K562 (cell line): ENCODE measurements at regions not wholly inside any gene's neighbourhood (a gene's known extent, or its start where the extent isn't known, plus 50 kb on each side); places are given as distances from the start of the nearest gene placed in this dataset.

Experiments used
- JUND ChIP-seq, 2 experiments: IDR thresholded peaks; 2 replicates in 1 of 2; 3 replicates in 1 of 2; pipeline ENCODE4 v1.6.1; 2011; ENCODE audit warnings: borderline replicate concordance in 2 of 2, low read depth in 2 of 2, low read length in 2 of 2, improper control_type of control experiment in 1 of 2, missing biosample characterization in 1 of 2, missing genetic modification characterization in 1 of 2, missing genetic modification reagents in 1 of 2
- YY1 ChIP-seq, 3 experiments: IDR thresholded peaks; 2 replicates each; pipeline ENCODE4 v1.6.1; 2011; ENCODE audit warnings: low read length in 2 of 3, mild to moderate bottlenecking in 2 of 3, moderate library complexity in 2 of 3, borderline replicate concordance in 1 of 3, control low read depth in 1 of 3, low read depth in 1 of 3; ENCODE audit not compliant: insufficient read depth in 3 of 3, insufficient replicate concordance in 2 of 3, control insufficient read depth in 1 of 3, insufficient read length in 1 of 3; ENCODE audit errors: extremely low read depth in 1 of 3

GRCh38 chr1:223460566-223461189 lies 67.5 kb downstream of the CCDC185 start:
- TF ChIP-seq YY1 (IDR thresholded peaks at IDR 0.05; ENCODE audit: borderline replicate concordance in 1 of 3, control insufficient read depth in 1 of 3, extremely low read depth in 1 of 3, insufficient read depth in 3 of 3, insufficient read length in 1 of 3, insufficient replicate concordance in 2 of 3, low read depth in 1 of 3, low read length in 2 of 3) (no peak), JUND (IDR thresholded peaks at IDR 0.05; ENCODE audit: borderline replicate concordance, low read depth, low read length) (no peak), JUND (tag; IDR thresholded peaks at IDR 0.05; ENCODE audit: borderline replicate concordance, low read depth, low read length) (no peak)
